HG03280 (cell line): ENCODE measurements at regions not wholly inside any gene's neighbourhood (a gene's known extent, or its start where the extent isn't known, plus 50 kb on each side); places are given as distances from the start of the nearest gene placed in this dataset.
"Not testable (repeated sequence)": the region's sequence is repeated elsewhere in the genome, so short reads cannot be mapped to it uniquely, and the experiment has no call there.

Source experiments
- ATAC-seq: cut with Tn5 transposase; IDR thresholded peaks from one replicate; pipeline ENCODE4 v1.9.1; 2021; ENCODE audit warnings: mild to moderate bottlenecking, moderate library complexity; ENCODE audit not compliant: unreplicated experiment

GRCh38 chr3:72028726-72029125, 243.8 kb upstream of the PROK2 start:
- not testable (repeated sequence) for ATAC-seq

DNA sequence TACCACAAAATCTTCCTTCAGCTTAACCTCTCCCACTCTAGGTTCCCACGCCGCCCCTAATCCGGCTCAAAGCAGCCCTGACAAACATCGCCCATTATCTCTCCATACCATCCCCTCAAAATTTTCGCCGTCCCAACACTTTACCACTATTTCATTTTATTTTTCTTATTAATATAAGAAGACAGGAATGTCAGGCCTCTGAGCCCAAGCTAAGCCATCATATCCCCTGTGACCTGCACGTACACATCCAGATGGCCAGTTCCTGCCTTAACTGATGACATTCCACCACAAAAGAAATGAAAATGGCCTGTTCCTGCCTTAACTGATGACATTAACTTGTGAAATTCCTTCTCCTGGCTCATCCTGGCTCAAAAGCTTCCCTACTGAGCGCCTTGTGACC, 243.4 kb upstream of the PROK2 start:
- ATAC-seq: not testable (repeated sequence)

DNA sequence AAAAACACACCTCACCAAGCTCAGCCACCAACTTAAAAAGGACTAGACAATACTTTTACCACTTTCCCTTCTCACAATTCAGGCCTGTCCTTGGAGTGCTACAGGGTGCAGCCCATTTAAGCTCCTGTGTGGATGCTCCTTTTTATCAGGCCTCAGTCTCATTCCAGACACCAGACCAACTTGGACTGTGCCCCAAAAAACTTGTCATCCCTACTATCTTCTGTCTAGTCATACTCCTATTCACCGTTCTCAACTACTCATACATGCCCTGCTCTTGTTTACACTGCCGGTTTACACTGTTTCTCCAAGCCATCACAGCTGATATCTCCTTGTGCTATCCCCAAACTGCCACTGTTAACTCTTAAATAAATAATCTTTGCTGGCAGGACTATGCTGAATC, 242.8 kb upstream of the PROK2 start:
- ATAC-seq: not testable (repeated sequence)

DNA sequence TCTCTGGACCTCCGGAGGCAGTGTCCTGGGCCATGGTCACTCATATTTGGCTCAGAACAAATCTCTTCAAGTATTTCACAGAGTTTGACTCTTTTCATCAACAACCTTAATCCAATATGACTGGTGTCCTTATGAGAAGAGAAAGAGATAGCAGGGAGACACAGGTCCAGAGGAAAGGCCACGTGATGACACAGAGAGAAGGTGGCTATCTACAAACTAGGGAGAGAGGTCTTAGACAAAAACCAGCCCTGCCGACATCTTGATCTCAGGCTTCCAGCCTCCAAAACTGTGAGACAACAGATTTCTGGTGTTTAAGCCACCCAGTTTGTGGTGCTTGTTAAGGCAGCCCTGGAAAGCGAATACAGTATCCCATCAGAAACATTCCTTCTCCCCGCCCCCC, 237.1 kb upstream of the PROK2 start:
- no peak for ATAC-seq

GRCh38 chr3:72021531-72021930, 236.6 kb upstream of the PROK2 start:
- ATAC-seq: no peak

- no peak for ATAC-seq
These were observed 233.5 kb upstream of the PROK2 start for GRCh38 chr3:72018343-72018984.

DNA sequence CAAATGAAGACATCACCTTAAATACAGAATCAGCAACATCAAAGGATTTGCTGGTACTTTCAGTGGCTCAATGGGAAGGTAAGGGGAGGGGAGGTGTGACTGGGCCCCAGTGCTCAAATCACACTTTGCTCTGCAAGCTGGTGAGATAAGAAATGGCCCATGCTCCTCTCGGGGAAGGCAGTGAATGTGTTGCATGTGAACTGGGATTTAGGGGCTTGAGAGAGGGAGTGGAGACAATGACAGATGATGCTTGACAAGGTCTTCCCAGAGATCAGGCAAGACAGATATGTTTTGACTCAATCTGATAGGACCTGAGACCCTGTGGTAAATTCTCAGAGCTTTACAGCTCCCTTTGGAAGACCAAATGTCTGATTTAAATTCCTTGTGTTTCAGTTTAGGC, 233.0 kb upstream of the PROK2 start:
- ATAC-seq: no peak

DNA sequence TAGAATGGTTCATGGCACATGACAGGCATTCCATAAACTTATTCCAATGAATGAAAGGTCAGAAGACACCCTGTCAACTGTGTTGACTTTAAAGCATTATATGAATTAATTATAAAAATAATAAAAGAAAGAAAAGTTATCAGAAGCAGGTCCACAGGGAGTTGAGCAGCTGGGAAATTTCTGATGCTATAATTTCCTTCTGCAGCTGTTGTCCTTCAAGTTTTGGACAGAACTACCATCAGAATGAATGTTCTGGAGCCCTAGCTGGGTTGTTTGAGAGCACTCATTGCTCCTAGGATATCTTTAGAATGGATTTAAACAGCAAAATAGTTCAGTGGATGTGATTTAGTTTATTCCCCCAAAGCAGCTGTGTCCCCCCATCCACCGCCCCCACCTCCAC, 232.4 kb upstream of the PROK2 start:
- no peak for ATAC-seq

- no peak for ATAC-seq
These were observed 230.5 kb upstream of the PROK2 start for GRCh38 chr3:72015463-72015862.

GRCh38 chr3:72013084-72013483, 228.1 kb upstream of the PROK2 start:
- ATAC-seq: no peak

DNA sequence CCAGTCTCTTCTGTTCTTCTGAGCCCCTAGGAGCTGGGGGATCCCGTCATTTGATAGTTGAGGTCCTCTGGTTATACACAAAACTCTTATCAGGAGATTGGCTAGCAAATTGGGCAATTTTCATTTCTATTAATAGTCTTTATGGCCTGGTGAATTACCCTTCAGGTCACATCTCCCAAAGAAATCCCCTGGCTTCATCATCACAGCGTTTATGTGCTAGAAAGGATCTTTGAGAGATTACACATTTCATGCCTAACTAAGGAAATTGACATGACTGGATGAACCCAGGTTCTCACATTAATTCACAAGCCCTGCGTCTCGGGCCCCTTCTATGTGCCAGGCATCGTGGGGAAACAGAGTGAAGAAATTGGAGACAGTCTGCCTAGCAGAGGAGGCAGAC, 227.4 kb upstream of the PROK2 start:
- ATAC-seq: no peak

GRCh38 chr3:72011485-72011884, 226.5 kb upstream of the PROK2 start:
- no peak for ATAC-seq

- no peak for ATAC-seq
These were observed 225.0 kb upstream of the PROK2 start for GRCh38 chr3:72009851-72010443.

- no peak for ATAC-seq
These were observed 223.5 kb upstream of the PROK2 start for GRCh38 chr3:72008226-72008996.

DNA sequence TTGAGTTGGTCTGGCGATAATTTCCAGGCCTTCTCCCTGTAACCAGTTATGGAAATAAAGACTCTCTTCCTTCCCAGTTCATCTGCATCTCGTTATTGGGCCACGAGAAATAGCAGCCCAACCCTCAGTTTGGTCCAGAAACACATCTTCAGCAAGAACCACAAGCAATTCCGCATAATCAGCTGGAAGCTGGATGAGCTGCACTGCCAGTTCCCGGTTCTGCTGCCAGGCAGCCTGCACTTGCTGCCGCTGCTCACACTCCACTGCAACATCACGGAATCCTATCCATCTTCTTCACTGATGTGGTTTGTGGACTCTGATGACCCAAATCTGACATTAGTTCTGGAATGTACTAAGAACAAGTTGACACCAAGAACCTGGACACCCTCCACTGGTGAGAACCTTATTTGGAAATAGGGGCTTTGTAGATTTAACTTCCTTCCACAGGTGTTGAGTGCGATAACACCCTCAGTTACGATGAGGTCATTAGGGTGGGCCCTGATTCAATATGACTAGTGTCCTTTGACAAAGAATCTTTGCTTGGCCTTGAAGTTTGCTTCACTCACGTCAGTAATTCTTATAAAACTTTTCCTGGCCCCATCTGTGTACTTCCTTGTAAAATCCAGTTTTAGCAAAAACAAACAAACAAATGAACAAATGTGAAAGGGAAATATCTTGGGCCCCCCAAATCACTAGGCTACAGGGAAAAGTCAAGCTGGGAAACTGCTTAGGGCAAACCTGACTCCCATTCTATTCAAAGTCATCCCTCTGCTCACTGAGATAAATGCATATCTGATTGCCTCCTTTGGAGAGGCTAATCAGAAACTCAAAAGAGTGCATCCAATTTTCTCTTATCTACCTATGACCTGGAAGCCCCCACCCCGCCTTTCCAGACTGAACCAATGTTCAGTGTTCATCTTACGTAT, 221.9 kb upstream of the PROK2 start:
- ATAC-seq: no peak

GRCh38 chr3:72004749-72005292, 219.9 kb upstream of the PROK2 start:
- ATAC-seq: no peak

GRCh38 chr3:72003936-72004335, 219.0 kb upstream of the PROK2 start:
- no peak for ATAC-seq

- ATAC-seq: no peak
These were observed 216.8 kb upstream of the PROK2 start for GRCh38 chr3:72001758-72002157.

- no peak for ATAC-seq
These were observed 214.2 kb upstream of the PROK2 start for GRCh38 chr3:71998995-71999673.

GRCh38 chr3:71997066-71997653, 212.2 kb upstream of the PROK2 start:
- ATAC-seq: no peak
